MG63 (cell line): ENCODE measurements at regions not wholly inside any gene's neighbourhood (a gene's known extent, or its start where the extent isn't known, plus 50 kb on each side); places are given as distances from the start of the nearest gene placed in this dataset.
A peak's percentile ranks its signal among the peaks of the same experiment; 100 is the strongest.
"Not testable (repeated sequence)": the region's sequence is repeated elsewhere in the genome, so short reads cannot be mapped to it uniquely, and the experiment has no call there.

Experiments used
- DNase-seq: peaks from one replicate; pipeline ENCODE4 v3.0.0-alpha.2; 2020
- H3K27me3 ChIP-seq: fragments of 250-450 bp; sonication (Bioruptor Pico); 2 replicates; pipeline ENCODE4 v1.5.1; 2020; ENCODE audit warnings: mild to moderate bottlenecking, moderate library complexity
- H3K36me3 ChIP-seq: fragments of 250-450 bp; sonication (Bioruptor Pico); 2 replicates; pipeline ENCODE4 v1.5.1; 2020; ENCODE audit warnings: mild to moderate bottlenecking, moderate library complexity
- H3K4me3 ChIP-seq: fragments of 250-450 bp; sonication (Bioruptor Pico); 2 replicates; pipeline ENCODE4 v1.5.1; 2020; ENCODE audit warnings: mild to moderate bottlenecking, moderate library complexity
- H3K9me3 ChIP-seq: fragments of 250-450 bp; sonication (Bioruptor Pico); 2 replicates; pipeline ENCODE4 v1.5.1; 2020; ENCODE audit warnings: mild to moderate bottlenecking, moderate library complexity

DNA sequence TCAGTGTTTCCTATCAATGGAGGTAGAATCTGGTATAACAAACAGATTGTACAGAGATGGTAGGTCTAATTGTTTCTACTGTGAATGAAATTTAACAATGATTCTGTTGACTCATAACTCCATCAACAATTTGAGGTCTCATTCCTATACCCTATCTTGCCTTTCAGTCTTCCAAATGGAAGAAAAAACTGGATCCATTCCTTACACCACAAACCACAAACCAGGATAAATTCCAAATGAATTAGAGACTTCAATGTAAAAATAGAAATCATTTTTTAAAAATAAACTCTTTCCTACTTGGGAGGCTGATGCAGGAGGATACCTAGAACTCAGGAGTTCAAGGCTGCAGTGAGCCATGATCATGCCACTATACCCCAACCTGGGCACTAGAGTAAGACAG, 114.4 kb upstream of the WDR44 start:
- DNase-seq: no peak
- Histone ChIP-seq H3K27me3 (no peaks in the 10 kb centered on the region), H3K36me3 (no peaks in the 10 kb centered on the region), H3K9me3 (no peaks in the 10 kb centered on the region), H3K4me3 (no peak overlapping the region)

DNA sequence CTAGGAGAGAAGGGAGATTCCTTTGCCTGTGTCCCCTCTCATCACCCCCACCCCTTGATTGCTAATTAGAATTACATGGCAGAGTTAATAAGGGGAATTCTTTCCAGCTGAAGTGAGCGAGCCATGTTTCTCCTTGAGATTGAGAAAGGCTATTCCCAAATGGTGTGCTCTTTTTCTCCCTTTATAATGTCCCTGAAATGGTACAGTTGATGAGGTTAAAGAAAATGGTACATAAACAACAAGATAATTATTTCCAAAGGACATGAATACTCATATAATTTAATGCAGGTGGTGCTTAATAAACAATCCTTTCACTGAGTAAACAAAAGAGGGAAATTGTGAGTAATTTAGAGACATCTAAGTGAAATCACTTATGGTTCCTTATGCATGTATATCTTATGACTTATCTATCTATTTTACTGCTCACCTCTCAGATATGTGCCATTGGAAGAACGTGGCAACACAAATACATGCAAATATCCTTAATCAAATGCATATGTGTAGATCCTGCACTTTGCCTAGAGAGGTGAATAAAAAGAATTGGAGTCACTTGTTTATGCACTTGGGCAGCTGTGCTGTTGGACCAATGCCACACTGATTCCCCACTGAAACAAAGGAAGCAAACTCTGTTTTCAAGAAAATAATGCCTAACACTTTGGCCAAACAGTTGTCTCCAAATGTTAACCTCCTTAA, 106.6 kb upstream of the WDR44 start:
- H3K36me3 ChIP-seq: no peaks in the 10 kb centered on the region
- H3K9me3 ChIP-seq: no peaks in the 10 kb centered on the region
- H3K4me3 ChIP-seq: no peak overlapping the region
- peak; percentile 13 for DNase-seq
- H3K27me3 ChIP-seq: no peaks in the 10 kb centered on the region

DNA sequence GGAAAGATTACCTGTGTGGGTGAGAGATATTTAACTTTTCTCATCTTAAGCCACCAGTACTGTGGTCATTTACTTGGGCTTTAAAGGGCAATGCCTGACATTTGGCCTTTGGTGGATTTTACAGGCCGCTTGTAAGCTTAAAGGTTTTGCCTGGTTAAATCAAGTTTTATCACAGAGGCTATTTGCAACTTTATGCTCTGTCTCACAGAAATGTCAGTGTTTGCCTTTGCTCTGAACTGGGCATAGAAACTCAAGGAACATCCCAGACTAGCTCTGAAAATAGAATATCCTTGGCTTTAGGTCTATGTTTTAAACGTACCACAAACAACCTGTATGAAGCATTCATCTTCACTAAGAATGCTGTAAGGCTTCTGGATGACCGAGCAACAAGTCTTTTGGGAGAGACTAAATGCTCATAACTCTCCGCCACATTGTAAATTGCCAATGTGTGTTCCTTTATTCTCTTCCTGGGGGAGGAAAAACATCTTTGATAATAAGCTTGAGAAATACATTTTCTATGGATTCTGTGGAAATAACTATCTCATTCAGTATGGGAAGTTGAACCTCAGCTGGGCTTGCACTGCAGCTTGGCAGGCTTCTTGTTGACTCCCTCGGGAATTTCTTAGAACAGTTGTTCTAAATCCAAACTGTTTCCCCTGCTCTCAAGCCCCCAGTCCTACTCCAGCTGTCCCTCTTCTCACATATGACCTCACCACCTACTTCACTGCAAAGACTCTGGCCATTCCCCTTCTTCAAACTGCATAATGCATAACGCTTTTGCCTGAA, 105.8 kb upstream of the WDR44 start:
- Histone ChIP-seq H3K36me3 (no peaks in the 10 kb centered on the region), H3K9me3 (no peaks in the 10 kb centered on the region), H3K27me3 (no peaks in the 10 kb centered on the region), H3K4me3 (no peak overlapping the region)
- DNase-seq: no peak

DNA sequence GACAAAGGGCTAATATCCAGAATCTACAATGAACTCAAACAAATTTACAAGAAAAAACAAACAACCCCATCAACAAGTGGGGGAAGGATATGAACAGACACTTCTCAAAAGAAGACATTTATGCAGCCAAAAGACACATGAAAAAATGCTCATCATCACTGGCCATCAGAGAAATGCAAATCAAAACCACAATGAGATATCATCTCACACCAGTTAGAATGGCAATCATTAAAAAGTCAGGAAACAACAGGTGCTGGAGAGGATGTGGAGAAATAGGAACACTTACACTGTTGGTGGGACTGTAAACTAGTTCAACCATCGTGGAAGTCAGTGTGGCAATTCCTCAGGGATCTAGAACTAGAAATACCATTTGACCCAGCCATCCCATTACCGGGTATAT, 98.9 kb upstream of the WDR44 start:
- H3K27me3 ChIP-seq, H3K36me3 ChIP-seq, H3K4me3 ChIP-seq, DNase-seq, H3K9me3 ChIP-seq: not testable (repeated sequence)

DNA sequence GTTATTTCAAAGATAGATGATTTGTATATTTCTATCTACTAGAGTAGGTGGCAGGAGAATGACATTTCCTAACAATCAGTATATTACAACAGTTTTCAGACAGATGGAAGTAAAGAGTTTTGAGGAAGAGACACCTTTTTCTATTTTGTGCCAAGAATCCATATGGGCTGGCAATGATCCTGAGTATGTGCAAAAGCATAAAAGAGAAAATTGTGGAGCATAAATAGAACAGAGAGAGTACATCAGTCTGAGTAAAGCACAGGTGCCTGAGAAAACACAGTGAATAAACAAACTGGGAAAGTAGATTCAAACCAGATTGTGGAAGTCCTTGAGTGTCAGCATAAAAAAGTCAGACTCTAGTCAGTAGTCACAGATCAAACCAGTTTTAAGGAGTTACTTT, 96.8 kb upstream of the WDR44 start:
- Histone ChIP-seq H3K9me3 (no peaks in the 10 kb centered on the region), H3K27me3 (no peaks in the 10 kb centered on the region), H3K36me3 (no peaks in the 10 kb centered on the region), H3K4me3 (no peak overlapping the region)
- DNase-seq: no peak

DNA sequence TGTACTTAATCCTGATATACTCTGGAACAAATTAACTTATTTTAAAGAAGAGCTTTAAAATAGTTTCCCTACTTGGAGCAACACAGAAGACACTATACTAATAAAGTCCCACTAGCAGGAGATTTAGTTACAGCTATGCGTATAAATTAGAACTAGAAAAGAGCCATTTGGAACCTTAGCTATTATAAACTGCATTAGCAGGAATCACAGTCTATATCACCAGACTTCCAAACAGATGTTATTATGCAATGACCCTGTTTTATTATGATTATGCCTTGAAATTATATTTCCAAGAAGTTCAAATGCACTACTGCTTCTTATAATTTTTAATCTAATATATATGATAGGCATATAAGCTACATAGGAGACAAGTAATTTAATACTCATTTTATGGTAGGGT, 95.5 kb upstream of the WDR44 start:
- DNase-seq: no peak
- Histone ChIP-seq H3K4me3 (no peak overlapping the region), H3K27me3 (no peaks in the 10 kb centered on the region), H3K36me3 (no peaks in the 10 kb centered on the region), H3K9me3 (no peaks in the 10 kb centered on the region)

DNA sequence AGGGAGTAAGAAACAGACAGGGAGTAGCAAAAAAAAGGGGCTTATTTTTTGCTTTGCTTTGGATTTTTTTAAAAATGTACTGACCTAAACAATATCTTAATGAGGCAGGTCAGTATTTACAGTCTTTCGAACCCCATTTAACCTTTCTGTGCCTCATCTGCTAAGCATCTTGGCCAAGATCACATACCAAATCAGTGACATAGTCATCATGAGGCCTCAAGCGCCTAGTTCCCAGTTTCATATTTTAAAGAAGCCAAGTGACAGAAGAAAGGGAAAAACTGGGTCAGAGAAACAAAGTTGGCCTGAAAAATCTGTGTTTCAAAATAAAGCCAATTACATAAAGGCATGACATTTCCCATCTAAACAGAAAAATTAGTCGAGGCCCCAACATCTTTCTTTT, 94.6 kb upstream of the WDR44 start:
- Histone ChIP-seq H3K36me3 (no peaks in the 10 kb centered on the region), H3K9me3 (no peaks in the 10 kb centered on the region), H3K27me3 (no peaks in the 10 kb centered on the region), H3K4me3 (no peak overlapping the region)
- peak; percentile 3 for DNase-seq

DNA sequence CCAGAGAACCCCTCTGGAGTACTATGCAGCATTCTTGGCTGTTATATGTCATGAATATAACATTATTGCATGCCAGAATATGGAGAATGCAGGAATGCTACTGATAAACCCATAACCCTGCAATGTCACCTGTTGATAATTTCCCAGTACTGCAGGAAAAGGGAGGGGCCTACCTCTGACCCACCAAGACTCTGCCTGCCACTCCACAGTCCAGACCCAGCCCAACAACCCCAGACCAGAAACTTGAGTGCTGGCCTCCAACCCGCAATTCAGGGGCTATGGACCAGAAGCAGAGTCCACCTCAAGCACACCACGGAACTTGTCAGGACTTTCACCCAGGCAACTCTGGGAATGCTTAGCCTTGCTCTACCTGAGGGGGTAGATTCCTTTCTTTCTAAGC, 92.9 kb upstream of the WDR44 start:
- H3K36me3 ChIP-seq: no peaks in the 10 kb centered on the region
- no peak for DNase-seq
- H3K27me3 ChIP-seq: no peaks in the 10 kb centered on the region
- no peaks in the 10 kb centered on the region for H3K9me3 ChIP-seq
- no peak overlapping the region for H3K4me3 ChIP-seq

DNA sequence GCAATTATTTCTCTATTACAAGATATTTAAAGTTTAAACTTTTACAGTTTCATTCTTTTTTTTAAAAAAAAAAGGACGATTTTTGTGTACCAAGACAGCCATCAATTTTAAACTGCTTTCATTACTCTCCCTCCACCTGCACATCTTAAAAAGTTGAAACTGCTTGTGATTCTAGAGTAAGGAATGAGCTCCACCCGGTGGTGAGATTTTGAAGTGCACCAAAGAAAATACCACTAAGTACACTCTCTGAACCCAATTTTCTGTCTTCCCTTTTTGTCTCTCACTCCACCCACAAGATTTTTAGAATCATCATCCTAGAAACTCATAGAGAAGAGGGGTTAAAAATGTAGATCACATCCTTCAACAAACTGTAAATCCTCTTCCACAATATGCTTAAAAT, 91.3 kb upstream of the WDR44 start:
- peak; percentile 5 for DNase-seq
- H3K36me3 ChIP-seq: no peaks in the 10 kb centered on the region
- H3K4me3 ChIP-seq: no peak overlapping the region
- no peaks in the 10 kb centered on the region for H3K27me3 ChIP-seq
- no peaks in the 10 kb centered on the region for H3K9me3 ChIP-seq

DNA sequence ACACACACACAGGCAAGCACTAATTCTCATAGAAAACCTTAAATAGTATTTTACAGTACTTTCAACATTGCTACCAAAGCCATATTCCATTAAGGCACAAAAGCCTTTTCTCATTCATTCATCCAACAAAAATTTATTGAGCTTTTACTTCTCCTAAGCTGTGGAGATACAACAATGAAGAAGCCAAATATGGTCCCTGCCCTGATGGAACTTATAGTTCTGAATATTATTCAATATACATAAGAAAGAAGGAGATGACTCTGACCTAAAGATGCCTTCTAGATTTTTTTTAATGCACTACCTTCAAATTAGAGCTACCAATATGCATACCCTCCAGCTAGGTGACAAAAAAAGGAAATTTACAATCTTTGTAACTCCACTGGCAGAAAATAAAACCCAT, 90.0 kb upstream of the WDR44 start:
- no peaks in the 10 kb centered on the region for H3K9me3 ChIP-seq
- DNase-seq: no peak
- H3K36me3 ChIP-seq: no peaks in the 10 kb centered on the region
- H3K27me3 ChIP-seq: no peaks in the 10 kb centered on the region
- H3K4me3 ChIP-seq: no peak overlapping the region

DNA sequence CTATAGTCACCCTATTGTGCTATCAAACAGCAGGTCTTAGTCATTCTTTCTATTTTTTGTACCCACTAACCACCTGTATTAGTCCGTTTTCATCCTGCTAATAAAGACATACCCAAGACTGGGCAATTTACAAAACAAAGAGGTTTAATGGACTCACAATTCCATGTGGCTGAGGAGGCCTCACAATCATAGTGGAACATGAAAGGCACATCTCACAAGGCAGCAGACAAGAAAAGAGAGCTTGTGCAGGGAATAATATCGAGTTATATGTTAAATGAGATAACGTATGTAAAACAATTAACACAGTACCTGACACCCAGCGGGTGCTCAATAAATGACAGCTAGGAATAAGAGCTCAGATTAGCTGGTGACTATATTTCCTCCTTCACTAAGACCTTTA, 88.1 kb upstream of the WDR44 start:
- H3K36me3 ChIP-seq: no peaks in the 10 kb centered on the region
- no peaks in the 10 kb centered on the region for H3K9me3 ChIP-seq
- no peak for DNase-seq
- H3K4me3 ChIP-seq: no peak overlapping the region
- no peaks in the 10 kb centered on the region for H3K27me3 ChIP-seq

DNA sequence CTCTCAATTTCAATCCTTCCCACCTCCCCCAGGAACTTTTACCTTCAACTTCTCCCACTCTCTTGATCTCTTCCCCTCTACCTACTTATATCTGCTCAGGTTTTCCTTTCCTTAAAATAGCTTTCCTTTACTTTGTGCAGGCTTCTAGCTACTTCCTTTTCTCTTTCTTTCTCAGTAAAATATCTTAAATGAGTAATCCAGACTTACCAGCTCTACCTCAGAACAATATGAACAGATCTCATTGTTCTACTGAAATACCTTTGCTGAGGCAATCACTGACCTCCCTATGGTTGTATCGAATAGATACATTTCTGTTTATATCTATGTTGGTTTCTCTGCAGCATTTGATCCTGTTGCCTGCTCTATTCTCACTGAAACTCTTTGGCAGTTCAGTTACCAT, 86.7 kb upstream of the WDR44 start:
- H3K36me3 ChIP-seq: no peaks in the 10 kb centered on the region
- DNase-seq: no peak
- H3K27me3 ChIP-seq: no peaks in the 10 kb centered on the region
- no peaks in the 10 kb centered on the region for H3K9me3 ChIP-seq
- H3K4me3 ChIP-seq: no peak overlapping the region

DNA sequence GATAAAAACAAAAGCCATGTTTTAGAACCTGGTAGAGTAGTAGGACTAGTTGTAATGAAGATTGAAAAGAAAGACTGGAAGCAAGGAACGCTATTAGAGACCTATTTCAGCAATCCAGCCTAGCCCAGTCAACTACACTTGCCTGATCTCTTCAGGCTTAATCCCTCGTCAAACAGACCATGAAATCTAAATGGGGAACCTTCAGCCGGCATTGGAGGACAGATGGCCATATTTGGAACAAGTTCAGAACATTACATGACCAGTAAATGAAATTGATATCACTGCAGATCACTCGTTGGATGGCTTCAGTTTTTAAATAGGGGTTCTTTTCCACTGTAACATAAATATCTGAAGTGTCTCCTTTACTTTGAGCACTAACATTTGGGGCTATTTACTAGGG, 84.8 kb upstream of the WDR44 start:
- DNase-seq: no peak

DNA sequence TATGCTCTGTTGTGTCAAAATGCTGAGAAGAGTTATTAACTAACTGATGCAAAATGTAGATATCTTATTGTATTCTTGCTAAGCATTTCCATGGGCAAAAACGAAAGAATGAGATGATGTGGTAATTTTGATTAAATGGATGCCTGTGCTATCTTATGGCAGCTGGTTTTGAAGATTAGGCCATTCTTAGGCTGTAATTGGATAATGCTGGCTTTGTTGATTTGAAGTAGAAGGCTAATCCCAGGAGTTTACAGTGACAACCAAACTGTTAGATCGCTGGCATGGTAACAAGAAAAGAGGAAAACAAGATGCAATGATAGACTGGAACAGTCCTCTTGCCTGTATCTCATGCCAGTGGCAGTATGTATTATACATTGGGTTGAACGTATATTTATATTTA, 74.1 kb upstream of the WDR44 start:
- Histone ChIP-seq H3K9me3 (no peaks in the 10 kb centered on the region), H3K27me3 (no peaks in the 10 kb centered on the region), H3K4me3 (no peak overlapping the region), H3K36me3 (no peaks in the 10 kb centered on the region)
- DNase-seq: no peak

More for the DNA sequence above, 84.8 kb upstream of the WDR44 start:
- H3K27me3 ChIP-seq: no peaks in the 10 kb centered on the region
- H3K4me3 ChIP-seq: no peak overlapping the region
- no peaks in the 10 kb centered on the region for H3K9me3 ChIP-seq
- no peaks in the 10 kb centered on the region for H3K36me3 ChIP-seq

DNA sequence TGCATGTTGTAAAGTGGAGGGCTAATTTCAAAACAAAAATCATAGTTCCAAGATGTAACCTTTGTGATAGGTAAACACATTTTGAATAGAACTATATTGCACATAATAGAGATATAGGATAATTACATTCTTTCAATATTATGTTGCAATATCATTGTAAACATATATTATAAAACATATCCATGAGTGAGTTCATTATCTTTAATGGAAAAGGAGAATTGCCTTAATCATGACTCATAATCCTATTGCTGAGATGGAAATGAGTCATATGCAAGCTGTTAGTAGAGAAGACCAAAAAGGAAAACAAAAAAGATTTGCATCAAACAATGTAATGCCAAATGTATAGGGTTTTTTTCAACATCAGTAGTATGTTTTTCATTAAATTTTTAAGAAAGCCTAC, 73.7 kb upstream of the WDR44 start:
- H3K36me3 ChIP-seq: no peaks in the 10 kb centered on the region
- no peaks in the 10 kb centered on the region for H3K9me3 ChIP-seq
- H3K4me3 ChIP-seq: no peak overlapping the region
- no peak for DNase-seq
- no peaks in the 10 kb centered on the region for H3K27me3 ChIP-seq

DNA sequence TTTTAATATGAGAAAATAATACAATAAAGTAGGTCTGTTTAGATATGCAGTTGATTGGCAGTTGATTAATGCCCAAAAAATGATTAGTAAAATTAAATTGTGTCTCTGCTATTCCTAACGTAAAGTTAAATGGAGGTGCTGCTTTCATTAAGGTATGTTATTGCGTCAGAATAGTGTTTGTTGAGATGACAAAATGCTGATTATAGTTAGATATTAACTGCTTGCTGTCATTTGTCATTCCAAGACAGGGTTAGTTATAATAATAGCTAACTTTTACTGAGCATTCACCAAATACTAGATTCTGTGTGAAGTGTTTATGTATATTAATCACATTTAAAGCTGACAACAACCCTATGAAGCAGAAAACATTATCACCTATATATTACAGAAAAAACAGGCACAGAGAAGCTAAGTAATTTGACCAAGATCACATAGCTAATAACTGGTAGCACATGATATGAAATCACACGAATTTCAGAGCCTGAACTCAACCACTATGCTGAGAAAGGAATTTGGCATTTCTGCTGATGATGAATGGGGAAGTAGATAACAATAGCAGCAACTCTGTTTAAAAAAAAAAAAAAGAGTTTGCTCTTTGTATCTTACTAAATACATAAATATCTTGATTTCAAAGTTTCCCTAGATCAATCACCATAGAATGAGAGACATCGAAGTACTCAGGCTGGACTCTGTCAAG, 59.7 kb upstream of the WDR44 start:
- Histone ChIP-seq H3K36me3 (no peaks in the 10 kb centered on the region), H3K9me3 (no peaks in the 10 kb centered on the region), H3K4me3 (no peak overlapping the region), H3K27me3 (no peaks in the 10 kb centered on the region)
- no peak for DNase-seq

DNA sequence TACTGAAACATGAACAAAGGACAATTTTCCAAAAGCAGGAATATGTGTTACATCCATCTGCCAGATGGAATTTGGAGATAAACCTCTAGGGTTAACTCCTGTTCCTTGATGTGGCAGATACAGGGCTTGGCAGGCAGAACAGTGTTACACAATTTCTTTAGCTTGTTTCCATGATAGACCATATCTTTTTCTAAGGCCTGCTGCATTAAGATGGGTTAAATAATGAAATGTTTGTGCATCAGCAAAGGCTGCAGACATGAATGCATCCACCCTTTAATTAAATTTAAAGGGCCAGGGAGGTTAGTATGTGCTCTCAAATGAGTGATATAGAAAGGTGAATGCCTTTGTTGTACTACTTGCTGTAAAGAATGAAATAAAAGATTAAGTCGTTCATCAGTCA, 50.1 kb upstream of the WDR44 start:
- not testable (repeated sequence) for H3K9me3 ChIP-seq

More for the DNA sequence above, 50.1 kb upstream of the WDR44 start:
- not testable (repeated sequence) for H3K27me3 ChIP-seq, H3K36me3 ChIP-seq, H3K4me3 ChIP-seq, DNase-seq
